Smooth muscle cell (in vitro differentiated cells): ENCODE measurements at regions not wholly inside any gene's neighbourhood (a gene's known extent, or its start where the extent isn't known, plus 50 kb on each side); places are given as distances from the start of the nearest gene placed in this dataset.

ENCODE experiments used
- DNase-seq: peaks from one replicate; lab custom pipeline; 2025; ENCODE audit not compliant: unreplicated experiment; lab: John Stamatoyannopoulos, UW
- H2AFZ ChIP-seq: fragments of 200-600 bp; sonication (generic); 2 replicates; pipeline ENCODE4 v1.6.0; 2016; ENCODE audit warnings: antibody characterized with exemption, low read depth, mild to moderate bottlenecking
- H3F3A ChIP-seq: fragments of 200-600 bp; sonication (generic); 2 replicates; pipeline ENCODE4 v1.6.0; 2017; ENCODE audit warnings: antibody characterized with exemption, low read depth
- H3K27ac ChIP-seq: fragments of 200-600 bp; sonication (generic); 2 replicates; pipeline ENCODE4 v1.5.1; 2016; ENCODE audit warnings: low read depth, mild to moderate bottlenecking
- H3K27me3 ChIP-seq: fragments of 200-600 bp; sonication (generic); 2 replicates; pipeline ENCODE4 v1.6.1; 2016; ENCODE audit warnings: low read depth, mild to moderate bottlenecking
- H3K36me3 ChIP-seq: fragments of 200-600 bp; sonication (generic); 2 replicates; pipeline ENCODE4 v1.5.1; 2016; ENCODE audit warnings: low read depth
- H3K4me1 ChIP-seq: fragments of 200-600 bp; sonication (generic); 2 replicates; pipeline ENCODE4 v1.5.1; 2016; ENCODE audit warnings: low read depth
- H3K4me2 ChIP-seq: fragments of 200-600 bp; sonication (generic); 2 replicates; pipeline ENCODE4 v1.6.0; 2016; ENCODE audit warnings: mild to moderate bottlenecking
- H3K4me3 ChIP-seq: fragments of 200-600 bp; sonication (generic); 2 replicates; pipeline ENCODE4 v1.5.1; 2016; ENCODE audit warnings: mild to moderate bottlenecking
- H3K79me2 ChIP-seq: fragments of 200-600 bp; sonication (generic); 2 replicates; pipeline ENCODE4 v1.6.0; 2016; ENCODE audit warnings: low read depth, mild to moderate bottlenecking
- H3K9ac ChIP-seq: fragments of 200-600 bp; sonication (generic); 2 replicates; pipeline ENCODE4 v1.6.0; 2016; ENCODE audit warnings: low read depth
- H3K9me3 ChIP-seq: fragments of 200-600 bp; sonication (generic); replicated peaks from 2 replicates; pipeline ENCODE4 v1.5.1; 2016; ENCODE audit warnings: low read depth
- H4K20me1 ChIP-seq: fragments of 200-600 bp; sonication (generic); 2 replicates; pipeline ENCODE4 v1.6.0; 2016; ENCODE audit warnings: low read depth
- CTCF ChIP-seq: fragments of 200-600 bp; sonication (generic); IDR thresholded peaks from 2 replicates; pipeline ENCODE4 v1.5.1; 2017; ENCODE audit warnings: borderline replicate concordance, mild to moderate bottlenecking, antibody characterized with exemption; ENCODE audit not compliant: insufficient read depth, poor library complexity, severe bottlenecking
- WGBS: methylation state at CpG from one replicate; pipeline ENCODE4 v1.1.7; 2016; ENCODE audit warnings: low lambda C conversion rate; 5-methylcytosine and 5-hydroxymethylcytosine counted together

GRCh38 chr14:27078191-27078590, 480.4 kb upstream of the NOVA1 start:
- Histone ChIP-seq H3K9me3 (no peaks in the 10 kb centered on the region), H3K36me3 (no peaks in the 10 kb centered on the region), H4K20me1 (no peaks in the 10 kb centered on the region), H3K4me1 (no peaks in the 10 kb centered on the region), H3K4me2 (no peak overlapping the region), H3K27me3 (no peaks in the 10 kb centered on the region), H3F3A (no peaks in the 10 kb centered on the region), H3K79me2 (no peaks in the 10 kb centered on the region), H3K9ac (no peak overlapping the region), H3K27ac (no peak overlapping the region), H3K4me3 (no peak overlapping the region), H2AFZ (no peak overlapping the region)
- no peak for DNase-seq
- no peak for TF ChIP-seq CTCF
- 76% methylated on average over 4 of the region's 4 CpGs for WGBS

GRCh38 chr14:27079716-27080115, 481.9 kb upstream of the NOVA1 start:
- no peaks in the 10 kb centered on the region for H3K27me3 ChIP-seq
- no peak overlapping the region for H3K27ac ChIP-seq
- H3K4me3 ChIP-seq = no peak overlapping the region
- no peaks in the 10 kb centered on the region for H3K9me3 ChIP-seq
- no peaks in the 10 kb centered on the region for H3K36me3 ChIP-seq
- H3F3A ChIP-seq = no peaks in the 10 kb centered on the region
- 97% methylated on average over 1 of the region's 1 CpG for WGBS
- no peak for DNase-seq
- no peak overlapping the region for H3K9ac ChIP-seq
- H4K20me1 ChIP-seq = no peaks in the 10 kb centered on the region
- H3K79me2 ChIP-seq = no peaks in the 10 kb centered on the region
- H3K4me1 ChIP-seq = no peaks in the 10 kb centered on the region
- H2AFZ ChIP-seq = no peak overlapping the region
- no peak overlapping the region for H3K4me2 ChIP-seq
- TF ChIP-seq CTCF = no peak

- Histone ChIP-seq H3K27ac (no peak overlapping the region), H3K4me2 (no peak overlapping the region)
Measured at GRCh38 chr14:27085500-27085899, 487.7 kb upstream of the NOVA1 start.

More at GRCh38 chr14:27085500-27085899, 487.7 kb upstream of the NOVA1 start:
- Histone ChIP-seq H3K4me1 (no peaks in the 10 kb centered on the region), H3K9ac (no peak overlapping the region), H3K27me3 (no peaks in the 10 kb centered on the region), H3K9me3 (no peaks in the 10 kb centered on the region), H3K4me3 (no peak overlapping the region), H2AFZ (no peak overlapping the region), H3K79me2 (no peaks in the 10 kb centered on the region), H3F3A (no peaks in the 10 kb centered on the region), H3K36me3 (no peaks in the 10 kb centered on the region), H4K20me1 (no peaks in the 10 kb centered on the region)
- no peak for DNase-seq
- no peak for TF ChIP-seq CTCF
- 83% methylated on average over 3 of the region's 3 CpGs for WGBS
